ENCODE measurements at regions not wholly inside any gene's neighbourhood (a gene's known extent, or its start where the extent isn't known, plus 50 kb on each side); places are given as distances from the start of the nearest gene placed in this dataset.

GRCh38 chr7:94330269-94331020 is 64.2 kb upstream of the COL1A2 start:
- intact Hi-C loops (cut with DNase I): no loop called here
- DNase-seq (ENCODE audit: low spot score): no peak

GRCh38 chr7:94332571-94332970 is 62.1 kb upstream of the COL1A2 start:
- intact Hi-C loops (cut with DNase I): no loop called here
- no peak for DNase-seq (ENCODE audit: low spot score)

- DNase-seq (ENCODE audit: low spot score): no peak
- intact Hi-C loops (cut with DNase I): no loop called here
Observed at GRCh38 chr7:94333810-94334209, 60.9 kb upstream of the COL1A2 start.

GRCh38 chr7:94335586-94335985 is 59.1 kb upstream of the COL1A2 start:
- intact Hi-C loops (cut with DNase I): no loop called here

DNA sequence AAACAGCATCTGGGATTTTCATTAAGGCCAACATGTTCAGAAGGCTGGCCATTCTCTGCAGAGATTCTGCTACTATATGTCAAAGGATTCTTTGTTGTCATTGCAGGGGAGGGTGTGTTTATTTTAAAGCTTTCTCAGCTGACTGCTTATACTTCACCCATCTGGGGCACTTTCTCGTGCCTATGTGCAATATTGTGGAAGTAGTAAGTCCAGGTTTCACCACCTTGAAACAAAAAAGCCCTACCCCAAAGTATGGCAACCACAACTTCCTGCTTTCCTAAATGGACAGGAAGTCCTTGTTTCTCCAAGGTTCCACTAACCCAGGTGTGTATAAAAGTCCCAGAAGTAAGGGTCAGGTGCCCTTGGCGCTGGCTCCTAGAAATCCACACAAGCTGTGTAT is 58.7 kb upstream of the COL1A2 start:
- no peak for DNase-seq (ENCODE audit: low spot score)
- intact Hi-C loops (cut with DNase I): no loop called here

More at GRCh38 chr7:94335586-94335985, 59.1 kb upstream of the COL1A2 start:
- no peak for DNase-seq (ENCODE audit: low spot score)

DNA sequence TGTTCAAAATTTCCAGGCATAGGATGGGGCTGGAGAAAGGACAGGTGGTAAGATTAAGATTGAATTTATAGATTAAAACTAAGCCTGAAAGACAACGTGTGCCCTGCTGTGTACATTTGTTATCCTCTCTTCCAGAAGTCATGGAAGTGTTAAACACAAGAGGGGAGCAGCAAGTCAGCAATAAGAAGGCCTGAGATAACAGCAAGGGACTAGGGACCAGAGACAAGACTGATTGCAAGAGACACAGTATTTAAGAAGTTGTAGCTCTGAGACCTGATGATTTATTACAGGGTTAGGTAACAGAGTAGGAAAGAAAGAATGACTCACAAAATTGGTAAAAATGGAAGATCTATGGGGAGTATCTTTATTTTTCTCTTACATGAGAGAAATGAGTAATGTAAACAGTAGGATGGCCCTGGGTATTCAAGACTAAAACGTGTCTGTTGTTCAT is 55.7 kb upstream of the COL1A2 start:
- no peak for DNase-seq (ENCODE audit: low spot score)
- intact Hi-C loops (cut with DNase I): no loop called here

- no peak for DNase-seq (ENCODE audit: low spot score)
- intact Hi-C loops (cut with DNase I): no loop called here
Observed at GRCh38 chr7:94344826-94345225, 49.9 kb upstream of the COL1A2 start.
